Glomerular visceral epithelial cell (primary cell): ENCODE measurements at regions not wholly inside any gene's neighbourhood (a gene's known extent, or its start where the extent isn't known, plus 50 kb on each side); places are given as distances from the start of the nearest gene placed in this dataset.

ENCODE experiments used
- DNase-seq: peaks from one replicate; pipeline ENCODE4 v3.0.0-alpha.2; 2016; ENCODE audit errors: extremely low spot score

GRCh38 chr15:47445723-47446392 lies 271.4 kb upstream of the SEMA6D start:
- no peak for DNase-seq

DNA sequence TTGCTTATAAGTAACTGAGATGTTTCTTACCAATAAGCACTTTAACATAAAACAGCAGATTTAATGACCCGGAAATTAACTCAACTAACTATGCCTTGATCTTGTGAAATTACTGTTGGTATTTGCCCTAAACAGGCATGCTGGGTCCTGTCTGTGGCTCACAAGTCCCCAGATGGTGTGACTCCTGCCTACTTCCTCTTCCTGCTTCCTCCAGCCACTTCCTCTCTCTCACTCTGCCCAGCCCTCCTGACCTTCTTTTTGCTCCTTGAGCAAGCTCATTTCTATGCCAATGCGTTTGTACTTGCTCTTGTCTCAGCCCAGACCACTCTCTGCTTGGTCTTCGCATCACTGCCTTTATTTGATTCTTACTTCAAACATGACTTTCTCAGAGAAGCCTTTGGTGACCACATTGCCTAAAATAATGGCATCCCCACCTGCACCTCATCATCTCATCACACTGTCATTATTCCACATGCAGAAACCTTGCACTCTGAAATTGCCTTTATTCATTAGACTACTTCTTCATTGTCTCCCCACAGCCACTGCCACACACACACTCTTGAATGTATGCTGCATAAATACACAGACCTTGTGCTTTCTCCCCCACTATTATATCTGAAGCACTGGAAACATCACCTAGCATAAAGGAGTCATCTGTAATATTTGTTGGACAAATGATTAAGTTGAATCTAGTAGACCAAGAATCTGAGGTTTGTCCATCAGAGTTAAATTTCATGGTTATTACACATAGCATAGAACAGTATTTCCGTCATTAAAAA lies 256.3 kb upstream of the SEMA6D start:
- DNase-seq, result no peak

DNA sequence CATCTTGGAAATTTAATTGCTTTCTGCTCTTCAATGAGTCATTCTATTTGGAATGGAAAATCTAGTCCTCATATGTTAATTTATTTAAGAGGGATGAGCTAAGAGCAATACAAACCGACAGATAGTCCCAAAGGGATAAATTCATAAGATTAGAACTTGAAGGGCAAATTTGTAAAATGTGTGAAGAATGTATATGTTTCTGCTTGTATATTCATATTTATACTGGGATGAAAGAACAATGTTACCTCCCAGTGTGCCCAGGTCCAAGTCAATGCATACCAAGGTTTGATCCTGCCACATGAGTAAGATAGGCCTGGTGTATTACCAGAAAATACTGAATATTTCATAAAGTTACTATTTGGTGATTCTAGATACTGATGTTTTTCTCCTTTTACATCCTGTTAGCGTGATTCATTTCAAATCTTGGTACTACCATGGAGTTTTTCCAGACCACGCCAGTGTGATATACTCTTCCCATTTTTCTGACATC lies 255.6 kb upstream of the SEMA6D start:
- no peak for DNase-seq

DNA sequence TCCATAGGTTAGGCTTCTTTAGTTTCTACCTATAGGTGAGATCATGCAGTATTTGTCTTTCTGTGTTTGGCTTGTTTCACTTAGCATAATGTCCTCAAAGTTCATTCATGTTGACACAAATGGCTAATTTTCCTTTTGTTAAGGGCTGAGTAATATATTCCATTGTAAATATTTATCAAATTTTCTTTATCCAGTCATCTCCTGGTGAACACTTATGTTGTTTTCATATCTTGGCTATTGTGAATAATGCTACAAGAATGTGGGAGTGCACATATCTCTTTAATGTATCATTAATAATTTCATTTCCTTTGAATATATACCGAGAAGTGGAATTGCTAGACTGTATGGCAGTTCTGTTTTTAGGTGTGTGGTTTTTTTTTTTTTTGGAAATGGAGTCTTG lies 250.9 kb upstream of the SEMA6D start:
- DNase-seq, result no peak

GRCh38 chr15:47470983-47471382 lies 246.3 kb upstream of the SEMA6D start:
- no peak for DNase-seq

GRCh38 chr15:47473106-47473725 lies 244.1 kb upstream of the SEMA6D start:
- no peak for DNase-seq

- no peak for DNase-seq
Measured at GRCh38 chr15:47473832-47474231, 243.5 kb upstream of the SEMA6D start.

DNA sequence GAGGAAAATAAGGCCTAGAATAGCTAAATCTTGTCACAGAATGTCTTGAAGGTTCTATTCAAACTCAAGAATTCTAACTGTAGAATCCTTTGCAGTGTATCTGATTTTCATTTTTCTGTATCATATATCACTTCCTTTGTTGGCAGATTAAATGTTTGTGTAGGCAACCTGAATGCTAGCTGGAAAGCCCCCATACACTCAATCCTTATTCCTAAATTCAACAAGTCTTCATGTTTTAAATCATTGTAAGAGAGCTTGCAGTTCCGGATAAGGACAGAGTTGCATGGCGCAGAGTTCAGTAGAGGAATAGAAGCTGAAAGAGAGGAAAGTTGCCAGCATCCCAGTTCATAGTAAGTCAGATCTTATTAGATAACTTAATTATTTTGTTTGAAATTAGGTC lies 242.0 kb upstream of the SEMA6D start:
- DNase-seq, result no peak

DNA sequence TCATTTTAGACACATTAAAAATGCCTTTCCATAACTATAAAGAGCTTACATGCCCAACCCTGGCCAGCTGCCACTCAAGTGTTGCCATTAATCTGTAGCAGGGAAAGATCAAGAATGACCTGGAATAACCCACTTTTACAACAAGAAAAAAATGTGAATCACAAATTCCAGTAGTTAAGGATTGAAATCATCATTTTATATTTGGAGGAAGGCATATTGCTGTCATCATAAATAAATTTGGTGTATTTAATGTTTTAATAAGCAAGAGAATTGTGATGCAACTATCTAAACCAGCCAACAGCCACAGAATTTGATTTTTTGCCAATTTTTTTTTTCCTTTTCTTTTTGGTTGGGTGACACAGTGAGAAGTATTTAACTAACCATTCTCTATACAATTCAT lies 240.0 kb upstream of the SEMA6D start:
- DNase-seq, result no peak

DNA sequence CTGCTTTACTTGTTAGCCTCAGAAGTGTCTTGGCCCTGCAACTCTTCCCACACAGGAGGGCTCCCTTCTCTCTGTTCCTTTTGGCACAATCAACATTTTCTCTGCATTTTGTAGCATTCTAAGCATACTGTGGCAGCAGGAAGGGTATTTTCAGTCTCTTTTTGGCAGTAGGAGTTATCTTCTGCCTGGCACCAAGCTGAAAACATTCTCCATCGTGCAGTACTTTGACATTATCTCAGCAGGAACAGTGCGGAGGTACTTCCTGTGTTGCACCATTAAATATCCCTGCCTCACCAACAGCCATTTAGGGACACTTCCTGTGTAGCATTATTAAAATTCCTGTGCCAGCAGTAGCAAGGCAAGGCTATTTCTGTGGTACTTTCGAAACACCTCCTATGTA lies 233.2 kb upstream of the SEMA6D start:
- DNase-seq, result no peak

DNA sequence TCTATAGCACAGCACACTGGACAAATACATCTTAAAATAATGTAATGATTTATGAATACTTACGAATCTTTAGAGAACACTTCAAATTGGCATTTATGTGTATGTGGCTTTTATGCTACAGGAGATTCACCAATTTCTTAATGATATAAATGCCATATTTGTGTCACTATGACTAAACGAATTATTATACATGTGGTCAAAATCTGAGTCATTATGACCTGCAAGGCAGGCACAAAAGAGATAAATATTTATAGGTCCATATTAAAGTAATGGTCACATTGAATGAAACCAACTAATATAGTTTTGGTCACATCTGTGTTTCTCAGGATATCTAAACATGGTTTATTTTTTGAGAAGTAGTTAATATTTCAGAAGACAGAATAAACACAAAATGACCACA lies 232.3 kb upstream of the SEMA6D start:
- no peak for DNase-seq

- DNase-seq, result no peak
Measured at GRCh38 chr15:47485419-47485818, 231.9 kb upstream of the SEMA6D start.

DNA sequence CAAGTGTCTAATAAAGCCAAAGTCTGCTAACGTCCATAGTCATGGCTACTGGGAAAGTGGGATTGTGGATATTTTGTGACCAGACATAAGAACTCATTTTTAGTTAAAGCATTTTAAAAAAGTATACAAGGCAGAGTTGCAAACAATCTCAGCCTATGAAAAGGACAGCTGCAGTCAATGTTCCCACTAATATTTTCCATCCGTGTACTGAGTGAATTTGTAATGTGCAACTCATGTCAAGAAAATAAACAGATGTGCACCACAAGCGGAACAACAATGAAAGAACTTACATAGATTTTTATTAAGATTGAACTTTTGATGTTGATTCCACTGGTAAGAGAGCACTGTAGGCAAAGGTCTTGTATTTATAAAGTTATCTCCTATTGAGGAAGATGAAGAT lies 231.3 kb upstream of the SEMA6D start:
- DNase-seq, result no peak

DNA sequence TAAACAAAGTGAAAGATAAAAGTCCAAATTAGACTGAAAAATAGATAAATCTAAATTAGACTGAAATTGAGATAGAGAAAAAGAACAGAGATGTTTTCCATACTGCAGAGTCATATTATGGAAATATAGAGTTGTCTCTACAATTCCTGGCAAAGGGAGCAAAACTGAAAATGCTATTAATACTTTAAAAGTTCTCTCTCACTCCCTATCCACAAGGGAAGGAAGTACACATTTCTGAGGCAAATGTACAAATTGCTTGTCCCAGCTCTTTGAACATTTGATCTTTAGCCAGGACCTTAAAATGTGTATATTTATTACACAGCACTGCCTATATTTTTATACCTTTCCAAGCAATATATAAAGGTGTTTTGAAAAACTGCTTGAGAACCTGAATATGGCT lies 225.1 kb upstream of the SEMA6D start:
- DNase-seq, result no peak

DNA sequence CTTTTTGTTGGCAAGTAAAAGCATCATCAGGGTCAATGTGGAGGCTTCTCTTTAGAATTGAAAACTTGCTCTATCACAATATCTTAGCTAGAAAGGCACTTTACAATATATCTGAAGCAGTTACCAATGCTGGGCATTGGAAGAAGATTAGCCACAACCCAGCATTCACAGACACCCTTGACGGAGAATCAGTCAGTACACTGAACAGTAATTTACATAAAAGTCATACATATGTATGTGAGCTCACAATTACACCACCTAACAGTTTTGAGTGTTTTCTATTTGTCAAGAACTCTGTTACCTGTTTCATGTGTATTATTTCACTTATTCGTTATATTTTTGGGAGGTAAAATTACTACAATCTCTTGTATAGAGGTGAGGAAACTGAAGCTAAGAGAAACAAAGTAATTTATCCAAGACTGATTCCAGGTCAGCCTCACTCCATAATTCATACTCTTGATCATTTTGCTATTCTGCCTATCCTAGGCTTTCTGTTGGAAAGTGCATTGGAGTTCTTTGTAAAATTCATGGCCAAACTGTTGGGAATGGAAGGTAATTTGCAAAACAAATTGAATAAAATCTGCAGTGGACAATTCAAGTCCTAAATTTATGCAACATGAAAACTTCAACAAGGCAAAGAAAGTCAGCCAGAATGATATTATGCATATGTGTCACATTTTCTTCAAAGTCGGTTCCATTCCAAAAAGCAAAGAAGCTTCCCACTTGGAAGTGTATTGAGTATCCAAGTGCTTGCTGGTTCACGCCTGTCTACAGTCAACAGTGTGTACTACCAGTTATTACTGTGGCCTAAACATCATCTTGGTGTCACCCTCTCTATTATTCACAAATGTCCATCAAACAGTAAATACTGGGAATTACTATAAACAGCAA lies 223.7 kb upstream of the SEMA6D start:
- no peak for DNase-seq

GRCh38 chr15:47496343-47497185 lies 220.7 kb upstream of the SEMA6D start:
- no peak for DNase-seq

GRCh38 chr15:47500842-47501241 lies 216.5 kb upstream of the SEMA6D start:
- DNase-seq, result no peak

- no peak for DNase-seq
Measured at GRCh38 chr15:47502041-47502440, 215.3 kb upstream of the SEMA6D start.

GRCh38 chr15:47503876-47504275 lies 213.4 kb upstream of the SEMA6D start:
- DNase-seq, result no peak

DNA sequence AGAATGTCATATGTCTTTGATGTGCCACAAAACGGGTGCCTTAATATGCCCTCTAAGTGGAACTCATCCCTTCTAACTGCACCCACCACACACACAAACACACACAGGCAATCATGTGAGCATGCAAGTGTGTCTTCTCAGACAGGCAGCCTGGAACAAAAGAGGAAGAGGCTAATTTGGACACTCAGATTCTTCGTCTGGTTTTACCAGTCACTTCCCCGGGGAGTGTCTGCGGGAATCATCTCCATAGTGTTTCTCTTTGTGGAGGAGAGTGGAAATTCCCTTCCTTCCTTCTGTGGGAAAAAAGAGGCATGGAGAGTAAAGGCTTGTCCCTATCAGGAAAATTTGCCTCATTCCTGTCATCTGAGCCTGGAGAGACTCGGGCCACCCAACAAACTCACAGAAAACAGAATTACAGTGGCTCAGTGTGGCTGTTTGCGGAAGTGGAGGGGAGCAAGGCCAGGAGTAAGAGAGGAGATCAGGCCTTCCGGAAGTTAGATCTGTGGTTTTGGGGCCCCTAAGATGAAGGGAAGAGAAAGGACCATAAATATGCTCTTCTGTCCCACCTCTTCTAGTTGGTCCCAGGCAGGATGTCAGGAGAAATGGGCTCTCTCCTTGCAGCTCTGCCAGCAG lies 212.6 kb upstream of the SEMA6D start:
- no peak for DNase-seq
